IPS-18c (cell line): ENCODE measurements at regions not wholly inside any gene's neighbourhood (a gene's known extent, or its start where the extent isn't known, plus 50 kb on each side); places are given as distances from the start of the nearest gene placed in this dataset.
"Not testable (repeated sequence)": the region's sequence is repeated elsewhere in the genome, so short reads cannot be mapped to it uniquely, and the experiment has no call there.

Experiments
- H3K4me3 ChIP-seq: 2 replicates; pipeline ENCODE4 v1.7.0; 2013; ENCODE audit warnings: low read depth, mild to moderate bottlenecking, low read length, moderate library complexity; ENCODE audit not compliant: insufficient read depth
- H3K9me3 ChIP-seq: one replicate; pipeline ENCODE4 v1.6.1; 2013; ENCODE audit warnings: mild to moderate bottlenecking, low read length, moderate library complexity; ENCODE audit not compliant: control insufficient read depth, insufficient read depth

DNA sequence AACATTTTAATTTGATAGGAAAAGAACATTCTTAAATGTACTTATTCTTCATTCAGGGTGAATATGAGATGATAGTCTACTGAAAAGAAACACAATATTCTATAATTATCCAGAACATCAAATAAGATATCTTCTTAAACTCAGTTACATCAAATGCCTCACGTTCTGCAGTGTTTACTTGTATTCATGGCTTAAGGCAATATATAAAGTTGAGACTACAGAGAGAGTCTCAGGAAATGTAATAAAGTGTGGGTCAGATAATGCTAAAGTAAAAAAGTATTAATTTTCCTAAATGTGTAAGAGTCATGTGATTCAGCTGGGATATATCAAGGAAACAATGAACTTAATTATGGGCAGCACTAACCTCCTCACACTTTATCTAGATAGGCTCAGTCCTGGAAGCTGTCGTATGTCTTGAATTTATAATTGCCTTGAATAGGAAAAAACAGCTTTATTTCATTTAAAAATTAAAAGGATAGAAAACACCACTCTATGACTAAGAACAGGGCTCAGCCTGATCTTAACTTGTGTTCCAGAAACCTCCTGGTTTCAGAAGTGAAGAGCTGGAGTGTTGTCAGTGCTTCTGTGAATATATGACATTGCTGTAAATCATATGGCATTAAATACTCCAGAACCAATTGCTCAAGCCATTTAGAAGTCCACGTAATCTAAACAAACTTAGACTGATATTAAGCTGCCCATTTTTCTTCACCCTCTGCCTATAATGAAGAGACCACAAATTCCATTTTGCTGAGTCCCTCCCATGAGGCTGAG is 240.2 kb downstream of the FSIP2 start:
- Histone ChIP-seq H3K9me3 (no peaks in the 10 kb centered on the region), H3K4me3 (no peak overlapping the region)

GRCh38 chr2:185979546-185980071 is 241.0 kb downstream of the FSIP2 start:
- H3K4me3 ChIP-seq = no peak overlapping the region
- H3K9me3 ChIP-seq = no peaks in the 10 kb centered on the region

DNA sequence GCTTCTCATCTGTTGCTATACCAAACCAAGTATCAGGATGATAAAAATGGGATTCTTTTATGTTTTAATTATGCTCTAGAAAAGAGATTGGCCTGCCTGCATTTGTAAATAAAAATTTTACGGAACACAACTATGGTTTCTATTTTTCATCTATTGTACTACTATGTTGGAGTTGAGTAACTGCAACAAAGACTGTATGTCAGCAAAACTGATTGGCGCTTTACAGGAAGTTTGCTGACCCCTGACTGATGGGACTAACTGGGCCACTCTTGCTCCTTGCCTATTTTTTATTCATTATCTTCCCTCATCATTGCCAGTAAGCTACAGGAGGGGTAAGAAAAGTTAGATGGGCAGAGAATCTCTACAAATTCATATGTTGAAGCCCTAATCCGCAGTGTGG is 242.3 kb downstream of the FSIP2 start:
- Histone ChIP-seq H3K9me3 (no peaks in the 10 kb centered on the region), H3K4me3 (no peak overlapping the region)

GRCh38 chr2:185984670-185985069 is 246.1 kb downstream of the FSIP2 start:
- Histone ChIP-seq H3K9me3 (no peaks in the 10 kb centered on the region), H3K4me3 (no peak overlapping the region)

- H3K9me3 ChIP-seq = not testable (repeated sequence)
These were observed 250.3 kb downstream of the FSIP2 start for GRCh38 chr2:185988907-185989306.

GRCh38 chr2:185990861-185991525 is 252.4 kb downstream of the FSIP2 start:
- Histone ChIP-seq H3K9me3 (no peaks in the 10 kb centered on the region), H3K4me3 (no peak overlapping the region)

More at GRCh38 chr2:185988907-185989306, 250.3 kb downstream of the FSIP2 start:
- not testable (repeated sequence) for H3K4me3 ChIP-seq

GRCh38 chr2:185998562-185999070 is 260.0 kb downstream of the FSIP2 start:
- Histone ChIP-seq H3K9me3 (no peaks in the 10 kb centered on the region), H3K4me3 (no peak overlapping the region)

DNA sequence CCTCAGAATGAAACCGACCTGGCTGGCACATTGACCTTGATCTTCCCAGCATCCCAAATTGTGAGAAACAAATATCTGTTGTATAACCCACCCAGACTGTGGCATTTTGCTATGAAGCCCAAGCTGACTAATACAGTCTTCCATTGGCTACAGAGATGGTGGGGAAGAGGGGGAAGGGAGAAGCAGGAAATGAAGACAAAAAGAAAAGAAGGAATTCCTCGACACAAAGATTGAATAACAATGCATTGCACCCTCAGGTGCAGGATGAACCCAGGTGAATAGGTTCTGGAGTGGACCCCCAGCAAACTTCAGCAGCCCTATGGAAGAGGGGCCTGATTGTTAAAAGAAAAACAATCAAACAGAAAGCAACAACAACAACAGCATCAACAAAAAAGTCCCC is 270.7 kb downstream of the FSIP2 start:
- no peak overlapping the region for H3K4me3 ChIP-seq
- peaks cover 5% of the 10 kb centered on the region for H3K9me3 ChIP-seq

DNA sequence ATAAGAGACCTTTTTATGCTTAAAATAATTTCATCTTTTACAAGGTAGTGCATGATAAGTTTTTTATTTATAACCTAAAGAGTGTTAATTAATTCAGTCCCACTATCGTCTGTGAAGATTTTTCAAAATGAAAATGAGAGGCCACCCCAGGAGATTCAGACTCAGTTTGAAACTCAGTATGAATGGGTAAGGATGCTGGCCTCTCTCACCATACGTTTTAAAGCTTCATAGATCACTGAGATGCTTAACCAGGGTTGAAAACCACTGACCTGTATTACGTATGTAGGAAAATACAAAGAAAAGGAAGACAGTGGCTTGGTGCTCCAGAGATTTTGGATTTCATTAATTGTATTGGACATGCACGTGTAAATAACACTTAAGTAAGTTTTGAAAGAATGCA is 278.7 kb downstream of the FSIP2 start:
- no peak overlapping the region for H3K4me3 ChIP-seq

GRCh38 chr2:186024921-186025320 is 286.3 kb downstream of the FSIP2 start:
- no peak overlapping the region for H3K4me3 ChIP-seq
- H3K9me3 ChIP-seq = no peaks in the 10 kb centered on the region

More for the DNA sequence above, 278.7 kb downstream of the FSIP2 start:
- no peaks in the 10 kb centered on the region for H3K9me3 ChIP-seq

DNA sequence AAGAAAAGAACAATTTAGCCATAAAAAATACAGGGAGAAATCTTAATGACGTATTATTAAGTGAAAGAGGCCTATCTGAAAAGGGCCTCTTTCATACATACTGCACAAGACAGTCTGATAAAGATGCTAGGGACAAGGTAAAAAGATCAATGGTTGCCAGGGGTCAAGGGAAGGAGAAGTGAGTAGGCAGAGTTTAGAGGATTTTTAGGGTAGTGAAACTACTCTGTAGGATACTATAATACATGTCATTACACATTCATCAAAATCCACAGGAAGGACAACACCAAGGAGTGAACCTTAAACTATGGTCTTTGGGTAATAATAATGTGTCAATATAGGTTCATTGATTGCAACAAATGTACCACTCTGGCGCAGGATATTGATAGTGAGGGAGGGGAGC is 289.3 kb downstream of the FSIP2 start:
- no peak overlapping the region for H3K4me3 ChIP-seq
- H3K9me3 ChIP-seq = no peaks in the 10 kb centered on the region

DNA sequence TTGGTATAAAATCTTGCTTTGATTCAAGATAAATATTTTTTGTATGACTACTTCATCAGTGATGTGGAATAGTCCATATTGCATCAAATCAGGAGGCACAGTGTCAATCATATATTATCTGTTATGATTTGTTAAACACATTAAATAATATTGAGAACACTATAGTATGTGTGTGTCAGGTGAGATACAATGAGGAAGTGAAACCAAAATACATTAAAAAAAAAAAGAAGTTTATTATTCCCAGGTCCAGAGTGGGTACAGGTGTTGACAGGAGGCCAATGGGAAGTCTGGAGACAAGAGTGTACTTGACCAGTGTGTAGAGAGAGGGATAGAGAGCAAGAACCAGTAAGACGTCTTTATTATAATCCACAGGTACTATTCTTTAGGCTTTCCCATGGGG is 292.6 kb downstream of the FSIP2 start:
- no peaks in the 10 kb centered on the region for H3K9me3 ChIP-seq

GRCh38 chr2:186032102-186032738 is 293.6 kb downstream of the FSIP2 start:
- H3K4me3 ChIP-seq = no peak overlapping the region

More for the DNA sequence above, 292.6 kb downstream of the FSIP2 start:
- H3K4me3 ChIP-seq = no peak overlapping the region

DNA sequence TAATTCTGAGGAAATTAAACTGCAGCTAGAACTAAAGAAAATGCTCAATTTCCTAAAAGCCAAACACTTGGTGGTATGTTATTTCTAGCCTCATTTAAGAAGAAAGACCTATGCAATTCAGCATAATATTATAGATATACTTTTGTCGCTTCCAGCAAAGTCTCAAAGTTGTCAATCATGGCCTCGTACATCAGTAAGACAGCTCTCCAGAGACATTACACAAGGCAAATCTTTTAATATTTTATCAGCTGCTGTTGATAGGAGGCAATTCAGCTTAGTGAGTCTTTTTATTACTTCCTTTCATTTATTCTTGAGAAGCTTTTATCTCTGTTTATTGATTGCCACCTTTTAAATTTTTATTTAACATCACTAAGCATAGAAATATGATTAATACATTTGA is 294.3 kb downstream of the FSIP2 start:
- Histone ChIP-seq H3K4me3 (no peak overlapping the region), H3K9me3 (no peaks in the 10 kb centered on the region)

More at GRCh38 chr2:186032102-186032738, 293.6 kb downstream of the FSIP2 start:
- no peaks in the 10 kb centered on the region for H3K9me3 ChIP-seq

DNA sequence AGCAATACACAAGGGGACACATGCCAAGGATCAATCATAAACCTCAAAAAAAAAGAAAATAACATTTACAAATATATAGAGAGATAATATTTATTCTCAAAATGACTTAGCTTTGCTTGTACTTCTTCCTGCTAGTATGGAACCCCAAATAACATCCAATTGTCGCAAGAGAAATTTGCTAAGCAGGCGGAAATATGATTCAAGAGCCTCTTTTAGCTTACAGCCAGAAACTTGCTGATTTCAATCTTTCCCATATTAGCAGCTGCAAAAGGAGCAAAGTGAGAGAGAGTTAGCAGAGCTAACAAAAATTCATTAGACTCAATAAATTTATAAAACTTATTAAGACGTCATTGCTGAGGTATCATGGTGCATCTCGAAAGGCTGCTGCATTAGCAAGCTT is 294.9 kb downstream of the FSIP2 start:
- H3K9me3 ChIP-seq = no peaks in the 10 kb centered on the region
- no peak overlapping the region for H3K4me3 ChIP-seq

- no peaks in the 10 kb centered on the region for H3K9me3 ChIP-seq
These were observed 298.4 kb downstream of the FSIP2 start for GRCh38 chr2:186036862-186037449.

More at GRCh38 chr2:186036862-186037449, 298.4 kb downstream of the FSIP2 start:
- H3K4me3 ChIP-seq = no peak overlapping the region
